Activated CD8-positive, alpha-beta memory T cell treated with anti-CD3 and anti-CD28 coated beads, Interleukin-2, amount 50 U/mL, for 24 hours (primary cell): ENCODE measurements at regions not wholly inside any gene's neighbourhood (a gene's known extent, or its start where the extent isn't known, plus 50 kb on each side); places are given as distances from the start of the nearest gene placed in this dataset.
A peak's percentile ranks its signal among the peaks of the same experiment; 100 is the strongest.

Experiments
- DNase-seq: peaks from one replicate; pipeline ENCODE4 v3.0.0-alpha.2; 2020; ENCODE audit errors: extremely low read depth

DNA sequence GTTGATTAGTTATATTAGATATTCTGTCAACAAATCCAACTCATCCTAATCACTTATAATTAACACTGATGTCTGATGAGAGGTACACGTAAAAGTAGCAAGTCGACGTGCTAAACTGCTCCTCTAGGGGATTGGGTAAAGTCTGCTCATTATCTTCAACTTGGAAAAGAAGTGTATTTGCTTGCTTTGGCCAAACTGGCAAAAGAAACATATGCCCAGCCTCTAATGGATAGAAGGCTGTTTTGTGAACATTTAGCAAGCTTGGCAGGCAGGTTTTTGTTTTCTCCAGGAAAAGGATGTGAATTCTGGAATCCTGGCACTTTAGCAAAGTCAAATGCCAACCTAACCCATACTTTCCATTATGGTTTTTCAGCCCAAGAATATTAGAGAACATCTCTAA, 264.8 kb downstream of the TBL1XR1 start:
- DNase-seq = no peak

DNA sequence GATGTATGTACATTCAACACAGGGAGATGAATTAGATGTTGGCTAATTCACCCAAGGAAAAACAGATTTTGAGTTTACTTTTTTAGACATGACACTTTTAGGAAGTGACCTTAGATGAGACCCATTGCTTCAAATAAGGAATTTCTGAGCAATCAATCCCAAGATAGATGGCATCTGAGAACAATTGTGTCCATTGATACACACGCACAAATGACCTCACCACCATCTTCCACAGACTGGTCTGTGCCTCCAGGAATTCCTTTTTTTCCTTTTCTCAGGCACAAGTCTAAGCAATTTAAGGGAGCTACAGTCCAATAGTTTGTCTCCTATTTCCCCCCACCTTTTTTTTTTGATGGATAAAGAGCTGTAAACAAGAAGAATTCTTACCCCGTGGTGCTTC, 265.3 kb downstream of the TBL1XR1 start:
- no peak for DNase-seq

DNA sequence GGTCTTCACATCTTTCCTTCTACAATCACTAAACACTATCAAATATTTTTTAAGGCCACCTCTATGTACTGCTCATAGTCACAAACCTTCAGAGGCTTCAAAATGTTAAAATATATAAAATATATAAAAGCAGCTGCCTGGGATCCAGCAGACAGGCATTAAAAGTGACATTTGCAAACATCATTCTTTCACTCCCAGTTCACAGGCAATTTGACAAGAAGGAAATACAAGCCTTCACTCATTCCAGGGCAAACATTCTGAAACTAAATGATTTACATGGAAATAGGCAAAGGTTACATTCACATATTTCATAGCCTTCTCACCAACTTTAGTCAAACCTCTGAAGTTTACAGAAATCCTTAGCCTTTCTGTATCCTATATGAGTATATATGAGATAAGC, 266.3 kb downstream of the TBL1XR1 start:
- no peak for DNase-seq

DNA sequence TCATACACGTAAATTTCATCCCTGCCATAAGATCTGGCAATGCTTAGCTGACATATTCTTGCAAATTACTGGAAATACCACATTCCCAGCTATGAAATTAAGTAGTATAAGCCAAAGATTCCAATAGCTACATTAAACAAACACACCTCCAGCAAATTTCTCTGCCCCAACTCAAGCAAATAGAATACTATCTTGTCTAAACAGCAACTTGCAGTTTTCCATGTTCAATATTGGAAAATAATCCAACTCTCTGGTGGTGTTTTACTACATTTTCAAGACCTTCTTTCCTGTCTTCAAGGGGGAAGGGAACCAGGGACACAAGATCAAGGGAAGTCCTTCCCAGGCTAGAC, 268.7 kb downstream of the TBL1XR1 start:
- DNase-seq = no peak

DNA sequence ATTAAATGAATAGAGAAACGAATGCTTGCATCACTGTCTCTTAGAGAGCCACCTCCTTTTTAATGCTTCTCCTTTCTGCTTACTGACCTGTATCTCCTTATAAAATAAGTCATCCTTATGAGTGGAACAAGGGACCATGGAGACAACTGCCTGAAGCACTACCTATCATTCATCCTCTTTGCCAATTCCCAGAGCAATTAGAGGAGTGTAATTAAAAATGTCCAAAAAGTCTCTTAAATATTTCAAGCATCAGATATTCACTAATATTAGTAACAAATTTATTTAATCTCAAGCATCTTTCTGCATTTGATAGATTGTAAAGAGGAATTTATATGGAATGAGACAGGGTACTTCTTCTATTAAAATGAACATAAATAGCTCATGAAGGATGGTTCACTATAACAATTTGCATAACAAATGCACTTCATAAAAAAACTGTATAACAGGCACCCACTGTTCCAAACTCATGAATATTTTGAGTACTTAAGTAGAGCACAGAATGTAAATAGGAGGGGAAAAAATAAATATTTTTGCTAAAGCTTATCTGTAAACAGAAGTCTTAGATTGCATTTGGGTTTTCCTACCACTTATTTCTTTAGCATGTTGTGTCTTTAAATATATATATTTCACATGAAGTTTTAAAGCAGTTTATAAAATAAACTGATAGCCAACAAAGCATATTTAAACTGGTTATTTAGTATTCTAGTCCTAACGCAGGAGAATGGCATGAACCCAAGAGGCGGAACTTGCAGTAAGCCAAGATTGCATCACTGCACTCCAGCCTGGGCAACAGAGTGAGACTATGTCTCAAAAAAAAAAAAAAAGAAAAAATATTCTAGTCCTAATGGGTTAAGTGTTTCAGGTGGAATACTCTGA, 269.3 kb downstream of the TBL1XR1 start:
- no peak for DNase-seq

DNA sequence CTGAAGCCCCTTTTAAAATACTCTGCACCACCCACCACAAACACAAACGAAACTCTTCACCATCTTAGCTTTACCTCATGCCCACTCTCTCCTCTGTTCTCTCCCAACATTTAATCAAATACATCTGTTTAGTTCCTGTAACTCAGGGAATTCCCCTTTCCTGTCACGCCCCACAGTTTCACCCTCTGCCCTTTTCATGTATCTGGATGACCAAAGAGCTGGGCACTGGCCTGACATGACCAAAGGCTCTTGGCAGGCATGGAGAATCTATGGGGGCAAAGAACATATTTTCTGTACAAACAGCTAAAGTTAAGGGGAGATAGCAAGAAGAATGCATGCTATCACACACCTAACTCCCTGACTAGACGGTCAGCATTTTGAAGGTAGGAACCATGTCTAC, 270.0 kb downstream of the TBL1XR1 start:
- no peak for DNase-seq

DNA sequence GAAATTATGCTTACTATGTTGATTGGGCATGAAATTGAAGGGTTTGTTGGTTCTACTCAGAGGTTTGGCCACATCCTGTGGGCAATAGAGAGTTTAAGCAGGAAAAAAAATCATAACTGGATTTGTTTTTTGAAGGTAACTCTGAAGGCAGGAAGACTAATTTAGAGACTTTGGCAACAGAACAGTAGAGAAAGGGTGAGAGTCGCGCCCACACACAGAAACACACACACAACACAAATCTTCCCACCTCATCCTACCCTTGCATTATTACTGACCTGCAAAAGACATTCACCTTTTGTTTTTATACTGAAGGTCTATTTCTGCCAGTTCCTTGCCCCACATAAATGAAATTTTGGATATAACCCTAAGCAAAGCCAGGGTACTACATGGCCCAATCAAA, 270.6 kb downstream of the TBL1XR1 start:
- no peak for DNase-seq

DNA sequence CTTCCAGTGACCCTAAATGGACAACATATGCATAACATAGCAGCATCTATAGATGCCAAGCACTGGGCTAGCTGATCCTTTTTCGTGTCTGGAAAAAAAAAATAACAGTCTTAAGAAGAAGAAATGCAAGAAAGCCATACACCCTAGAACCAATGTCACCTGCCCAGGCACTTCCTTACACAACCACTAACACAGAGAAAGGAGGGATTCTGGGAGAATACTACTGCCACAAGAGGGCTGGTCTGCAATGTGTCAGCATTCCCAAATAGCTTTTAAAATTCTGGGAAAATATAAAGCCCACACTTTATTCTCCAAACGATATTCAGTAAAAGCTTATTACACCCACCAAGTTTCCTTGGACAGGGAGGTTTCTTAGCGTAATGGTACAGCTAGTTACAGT, 271.2 kb downstream of the TBL1XR1 start:
- no peak for DNase-seq

DNA sequence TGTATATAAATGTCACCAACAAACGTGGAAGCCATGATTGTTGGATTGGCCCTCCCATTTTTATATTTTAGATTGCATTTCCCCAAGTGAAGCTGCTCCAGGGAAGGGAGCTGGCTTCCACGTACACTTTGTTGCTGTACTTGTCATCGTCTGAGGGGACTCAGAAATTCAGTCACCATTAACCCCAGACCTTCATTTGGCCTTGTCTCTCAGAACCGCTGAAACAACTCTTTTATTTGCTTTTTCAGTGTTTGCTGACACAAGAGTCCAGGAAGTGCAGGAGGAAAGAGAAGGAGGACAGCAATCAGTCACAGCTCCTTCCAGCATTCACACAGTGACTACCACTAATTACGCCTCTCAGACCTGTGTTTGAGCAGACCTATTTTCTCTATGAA, 276.5 kb downstream of the TBL1XR1 start:
- no peak for DNase-seq

DNA sequence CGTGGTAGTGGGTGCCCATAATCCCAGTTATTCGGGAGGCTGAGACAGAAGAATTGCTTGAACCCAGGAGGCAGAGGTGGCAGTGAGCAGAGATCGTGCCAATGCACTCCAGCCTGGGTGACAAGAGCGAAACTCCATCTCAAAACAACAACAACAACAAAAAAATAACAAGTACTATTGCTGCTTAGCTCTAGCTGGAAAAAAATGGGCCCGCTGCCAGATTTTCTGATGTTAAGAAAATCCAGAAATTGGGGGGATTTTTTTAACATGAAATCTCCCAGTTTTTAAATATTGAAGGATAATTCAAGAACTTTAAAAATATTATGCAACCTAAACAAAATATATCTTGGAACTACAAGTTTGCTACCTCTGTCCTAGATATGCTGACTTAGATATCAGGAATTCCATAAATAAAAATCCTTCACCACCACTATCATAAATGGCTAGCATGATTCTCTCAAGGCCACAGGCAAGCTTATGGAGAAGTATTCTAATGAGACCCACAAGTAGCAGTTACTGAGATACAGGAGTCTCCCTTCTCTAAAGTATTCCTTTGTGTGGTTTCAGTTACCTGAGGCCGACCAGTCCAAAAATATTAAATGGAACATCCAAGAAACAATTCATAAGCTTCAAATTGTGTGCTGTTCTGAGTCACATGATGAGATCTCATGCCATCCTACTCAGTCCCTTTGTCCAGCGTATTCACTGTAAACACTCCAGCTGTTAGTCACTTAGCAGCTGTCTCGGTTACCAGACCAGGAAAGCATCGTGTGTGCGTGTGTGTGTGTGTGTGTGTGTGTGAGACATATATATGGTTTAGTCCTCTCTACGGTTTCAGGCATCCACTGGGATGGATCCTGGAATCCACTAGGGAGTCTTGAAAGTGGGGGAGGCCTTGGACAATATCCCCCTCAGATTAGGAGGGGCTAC, 277.2 kb downstream of the TBL1XR1 start:
- DNase-seq = no peak

DNA sequence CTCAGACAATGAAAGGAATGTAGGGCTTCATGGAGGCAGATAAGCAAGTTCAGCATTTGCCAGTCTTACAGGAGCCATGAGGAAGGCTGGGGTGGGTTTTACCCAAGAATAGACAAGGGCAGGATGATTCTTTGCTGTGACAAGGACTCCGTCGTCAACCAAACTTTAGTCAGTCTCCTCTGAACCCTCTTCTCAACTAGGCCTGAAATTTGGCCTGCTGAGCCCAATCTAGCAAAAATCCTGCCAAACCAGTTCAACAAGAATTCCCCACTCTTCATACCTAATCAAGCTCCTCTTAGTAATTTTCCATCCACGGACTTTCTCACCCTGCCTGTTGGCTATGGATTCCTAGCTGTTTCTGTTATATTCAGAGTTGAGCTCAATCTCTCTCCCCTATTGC, 280.5 kb downstream of the TBL1XR1 start:
- DNase-seq = no peak

DNA sequence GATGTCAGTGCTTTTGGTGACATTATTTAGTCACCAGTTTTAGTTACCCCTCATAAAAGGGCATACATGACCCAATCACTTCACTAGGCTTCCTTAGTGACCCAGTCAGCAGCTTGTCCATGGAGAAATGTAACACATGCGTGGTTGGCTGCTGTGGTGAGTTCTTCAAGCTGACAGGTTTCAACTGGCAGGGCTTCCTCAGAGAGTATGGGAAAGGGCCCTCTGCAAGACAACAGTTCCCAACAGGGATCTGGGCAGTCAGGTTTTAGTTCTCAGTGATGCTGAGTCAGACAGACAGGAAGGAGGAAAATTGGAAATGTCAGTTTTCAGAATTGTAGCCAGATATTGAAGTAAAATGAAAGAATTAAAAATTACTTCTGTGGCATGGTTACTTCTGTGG, 282.5 kb downstream of the TBL1XR1 start:
- no peak for DNase-seq

DNA sequence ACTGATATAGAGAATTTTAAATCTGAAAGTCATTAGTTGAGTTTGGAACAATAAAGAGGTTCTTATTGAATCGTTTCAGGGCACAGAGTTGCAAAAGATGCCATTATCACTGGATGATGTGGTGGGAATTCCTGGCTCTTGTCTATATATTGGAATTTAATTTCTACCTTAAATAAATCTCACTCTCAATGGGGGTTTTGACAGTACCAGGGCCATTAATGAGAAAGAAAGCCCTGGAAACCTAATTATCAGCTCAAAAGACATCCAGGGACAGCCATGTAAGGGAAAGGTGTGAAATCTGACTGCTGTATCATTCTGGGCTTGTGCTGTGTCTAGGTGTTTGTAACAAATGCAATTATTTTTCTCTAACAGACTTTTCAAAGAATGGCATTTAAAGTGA, 285.7 kb downstream of the TBL1XR1 start:
- DNase-seq = no peak

DNA sequence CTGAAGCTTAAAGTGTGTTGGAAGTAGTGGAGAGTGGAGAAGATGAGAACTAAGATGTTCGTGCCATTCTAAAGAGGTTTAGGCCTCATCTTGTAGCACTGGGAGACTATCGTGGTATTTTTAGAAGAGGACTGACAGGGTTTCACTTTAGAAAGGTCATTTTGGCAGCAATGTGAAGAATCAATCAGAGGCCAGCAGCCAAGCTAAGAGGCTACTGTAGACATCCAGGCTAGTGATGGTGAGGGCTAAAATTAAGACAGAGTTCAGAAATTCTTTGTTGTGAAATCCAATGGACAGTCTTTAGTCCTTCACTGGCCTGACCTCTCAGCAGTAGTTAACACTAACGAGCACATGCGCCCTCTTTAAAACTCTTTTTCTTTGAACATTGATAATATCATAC, 288.2 kb downstream of the TBL1XR1 start:
- no peak for DNase-seq

DNA sequence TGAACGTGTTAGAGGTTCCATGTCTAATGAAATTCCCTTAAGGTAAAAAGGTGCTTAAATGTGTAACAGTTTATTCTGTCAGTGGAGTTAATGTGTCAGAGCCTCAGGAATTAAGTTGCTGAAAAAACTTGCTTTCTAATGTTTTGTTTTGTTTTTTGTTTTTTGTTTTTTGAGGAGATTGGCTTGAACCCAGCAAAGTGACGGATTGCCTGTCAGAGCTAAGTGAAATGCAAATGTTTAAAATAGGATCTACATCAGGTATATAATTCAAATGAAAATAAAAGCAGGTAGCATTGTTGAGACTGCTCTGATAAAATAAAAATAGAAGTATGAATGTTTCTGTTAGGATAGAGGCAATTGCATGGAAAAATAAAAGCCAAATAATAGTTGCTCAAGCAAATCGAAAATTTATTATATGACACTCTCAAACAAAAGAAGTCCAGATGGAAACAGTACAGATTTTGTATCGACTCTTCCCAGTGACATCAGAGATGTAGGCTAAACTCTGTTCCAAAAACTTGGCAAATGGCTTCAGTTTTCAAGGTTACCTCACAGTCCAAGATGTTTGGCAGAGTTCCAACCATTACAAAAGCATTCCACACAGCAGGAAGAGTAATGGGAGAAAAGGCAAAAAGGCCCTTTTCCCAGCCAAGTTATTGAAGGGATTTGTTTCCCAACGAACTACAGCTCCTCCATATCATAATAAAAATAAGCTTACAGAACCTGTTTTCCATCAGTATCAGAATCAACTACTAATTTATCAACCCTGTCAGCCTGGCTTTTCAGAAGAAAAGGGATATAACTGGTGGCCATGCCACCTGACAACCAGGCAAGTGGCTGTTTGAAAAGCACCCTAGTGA, 291.0 kb downstream of the TBL1XR1 start:
- DNase-seq = no peak

DNA sequence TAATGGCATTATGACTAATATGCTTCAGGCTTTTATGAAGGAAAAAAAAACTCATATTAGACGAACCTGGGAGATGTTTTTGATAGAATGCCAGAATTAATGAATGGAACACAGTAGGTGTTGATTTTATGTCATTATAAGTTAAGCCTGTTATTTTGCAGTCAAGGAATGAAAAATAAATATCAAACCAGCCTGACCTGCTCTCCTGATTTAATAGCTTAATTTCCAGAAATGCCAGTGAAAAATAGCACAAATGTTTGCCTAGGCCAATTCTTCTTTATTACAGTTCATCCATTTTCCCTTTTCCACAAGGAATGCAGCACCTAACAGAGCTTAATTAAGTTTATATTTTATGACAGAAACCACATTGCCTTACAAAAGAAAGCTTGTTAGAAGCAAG, 292.0 kb downstream of the TBL1XR1 start:
- no peak for DNase-seq

DNA sequence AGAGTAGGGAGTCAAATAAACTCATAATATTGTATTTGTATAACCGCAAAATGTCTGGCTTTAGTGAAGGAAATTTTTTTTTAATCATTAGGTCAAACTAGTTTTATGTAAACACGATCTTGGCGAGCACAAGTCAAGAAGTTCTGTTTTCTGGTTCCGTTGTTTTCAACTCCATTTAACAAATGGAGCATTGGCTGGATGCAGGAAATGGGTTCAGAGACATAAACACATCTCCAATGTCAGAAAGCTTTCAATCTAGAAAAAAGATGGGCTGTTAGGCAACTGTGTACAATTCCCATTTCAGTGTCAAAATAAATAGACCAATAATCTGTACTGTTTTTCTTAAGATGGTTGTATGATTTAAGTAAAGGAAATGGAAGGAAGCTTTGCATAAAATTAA, 292.8 kb downstream of the TBL1XR1 start:
- no peak for DNase-seq

DNA sequence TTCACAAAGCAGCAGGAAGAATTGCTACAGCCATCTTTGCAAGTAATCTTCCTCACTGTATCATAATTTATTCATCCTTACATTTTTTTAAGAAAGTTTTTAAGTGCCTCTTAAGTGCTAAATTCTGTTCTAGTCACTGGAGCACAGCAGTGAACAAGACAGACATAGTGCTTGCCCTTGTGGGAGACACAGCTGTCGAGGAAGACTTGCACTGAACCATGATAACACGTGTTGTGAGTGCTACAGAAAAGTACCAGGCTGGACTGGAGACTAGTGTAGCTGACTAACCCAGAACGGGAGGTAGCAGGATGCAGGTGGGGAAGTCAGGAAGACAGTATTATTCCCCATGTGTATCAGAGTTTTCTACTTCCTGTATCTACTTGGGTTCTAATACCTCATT, 300.6 kb downstream of the TBL1XR1 start:
- DNase-seq = no peak

DNA sequence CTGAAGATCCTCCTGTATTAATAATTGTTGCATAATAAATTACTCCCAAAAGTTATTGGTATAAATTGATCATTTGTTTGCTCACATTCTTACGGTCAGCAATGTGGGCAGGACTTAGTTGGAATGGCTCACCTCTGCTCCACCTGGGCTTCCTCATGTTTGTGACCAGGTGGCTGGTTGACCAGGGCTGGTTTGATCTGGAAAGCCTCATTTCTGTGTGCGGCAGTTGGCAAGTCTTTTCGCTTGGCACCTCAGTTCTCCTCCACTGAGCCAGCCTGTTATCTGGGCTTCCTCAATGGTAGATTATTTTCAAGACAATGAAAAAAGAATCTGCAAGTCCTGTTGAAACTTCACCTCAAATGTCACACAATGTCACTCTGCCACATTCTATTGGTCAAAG, 301.1 kb downstream of the TBL1XR1 start:
- DNase-seq = no peak

DNA sequence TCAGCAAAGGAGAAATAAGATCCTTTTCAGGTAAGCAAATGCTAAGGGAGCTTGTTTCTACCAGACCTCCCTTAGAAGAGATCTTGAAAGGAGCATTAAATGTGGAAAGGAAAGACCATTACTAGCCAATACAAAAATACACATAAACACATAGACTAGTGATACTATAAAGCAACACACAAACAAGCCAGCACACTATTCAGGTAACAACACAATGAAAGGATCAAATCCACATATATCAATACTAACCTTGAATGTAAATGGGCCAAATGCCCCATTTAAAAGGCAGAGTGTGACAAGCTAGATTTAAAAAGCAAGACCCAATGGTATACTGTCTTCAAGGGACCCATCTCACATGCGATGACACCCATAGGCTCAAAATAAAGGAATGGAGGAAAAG, 317.6 kb downstream of the TBL1XR1 start:
- no peak for DNase-seq

DNA sequence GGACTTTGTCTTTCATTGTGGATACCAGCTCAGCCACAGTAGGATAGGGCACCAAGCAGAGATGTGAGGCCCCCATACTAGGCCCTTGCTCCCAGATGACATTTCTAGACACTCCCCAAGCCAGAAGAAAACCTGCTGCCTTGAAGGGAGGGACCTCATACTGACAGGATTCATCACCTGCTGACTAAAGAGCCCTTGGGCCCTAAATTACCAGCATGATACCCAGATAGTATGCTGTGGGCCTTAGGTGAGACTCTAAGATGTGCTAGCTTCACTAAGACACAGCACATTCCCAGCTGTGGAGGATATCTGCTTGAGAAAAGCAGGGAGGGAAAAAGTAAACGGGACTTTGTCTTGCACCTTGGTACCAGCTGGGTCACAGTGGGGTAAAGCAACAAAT, 324.0 kb downstream of the TBL1XR1 start:
- DNase-seq = no peak

DNA sequence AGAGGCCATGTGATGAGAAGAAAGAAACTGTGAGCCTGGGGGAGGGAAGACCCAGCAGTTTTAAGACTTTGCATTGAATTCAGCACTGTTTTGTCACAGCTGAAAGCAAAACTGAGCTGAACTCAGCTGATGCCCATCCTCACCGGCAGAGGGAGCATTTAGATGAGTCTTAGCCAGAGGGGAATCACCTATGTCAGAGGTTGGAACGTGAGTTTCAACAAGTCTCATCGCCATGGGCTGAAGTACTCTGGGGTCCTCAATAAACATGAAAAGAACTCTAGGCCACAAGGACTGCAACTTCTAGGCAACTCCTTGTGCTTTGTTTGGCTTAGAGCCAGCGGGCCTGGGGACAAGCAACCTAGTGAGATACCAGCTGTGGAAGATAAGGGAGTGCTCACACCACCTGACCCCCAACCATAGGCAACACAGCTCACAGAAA, 324.5 kb downstream of the TBL1XR1 start:
- peak; percentile 6 for DNase-seq
